ENCODE measurements at regions not wholly inside any gene's neighbourhood (a gene's known extent, or its start where the extent isn't known, plus 50 kb on each side); places are given as distances from the start of the nearest gene placed in this dataset.

DNA sequence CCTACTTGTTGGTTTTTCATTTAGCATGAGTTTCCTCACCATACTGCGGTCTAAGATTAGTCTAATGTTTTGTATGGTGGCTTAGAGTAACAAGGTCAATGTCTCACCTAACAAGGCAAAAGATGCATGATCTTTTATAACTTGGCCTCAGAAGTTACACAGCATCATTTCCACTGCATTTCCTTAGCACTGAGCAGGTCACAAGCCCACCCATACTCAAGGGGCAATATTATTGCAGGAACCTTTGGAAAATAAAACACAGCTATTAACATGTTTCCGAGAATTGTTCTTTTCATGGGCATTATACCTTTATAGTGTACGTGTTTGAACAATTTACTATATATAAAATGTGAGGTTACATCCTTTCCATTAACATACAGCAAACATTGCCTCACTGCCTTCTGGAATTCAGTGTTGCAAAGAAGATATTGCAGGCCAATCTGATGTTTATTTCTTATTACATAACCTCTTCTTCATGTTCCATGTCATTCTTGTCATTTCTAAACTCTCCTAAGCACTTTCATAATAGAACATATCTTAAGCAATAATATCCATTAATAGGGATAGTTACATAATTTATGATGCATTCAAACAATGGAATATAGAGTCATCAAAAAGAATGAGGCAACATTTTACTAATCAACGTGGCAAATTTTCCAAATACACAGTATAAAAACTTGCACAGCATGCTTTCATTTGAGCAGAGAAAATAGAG lies 153.8 kb downstream of the AREG start:
- no peaks in the 10 kb centered on the region for H3K36me3 ChIP-seq (ENCODE audit: insufficient read depth, low read length)
- H3K79me2 ChIP-seq (ENCODE audit: insufficient read depth, low read length): no peaks in the 10 kb centered on the region
- no peak overlapping the region for H3K4me2 ChIP-seq (ENCODE audit: low read length)
- no peak overlapping the region for H2AFZ ChIP-seq (ENCODE audit: low read depth, low read length)
- no peak for DNase-seq (ENCODE audit: low read depth)
- Mint-ChIP-seq H3K9me3 (ENCODE audit: unreplicated experiment) (peaks cover 11% of the 10 kb centered on the region), H3K4me1 (ENCODE audit: low read depth, unreplicated experiment) (no peaks in the 10 kb centered on the region), H3K4me3 (ENCODE audit: unreplicated experiment) (no peak overlapping the region), H3K27me3 (ENCODE audit: low read depth, unreplicated experiment) (no peaks in the 10 kb centered on the region), H3K27ac (ENCODE audit: unreplicated experiment) (no peak overlapping the region), H3K36me3 (ENCODE audit: low read depth, unreplicated experiment) (no peaks in the 10 kb centered on the region)
- H3K9ac ChIP-seq (ENCODE audit: low read length): no peak overlapping the region
- H4K20me1 ChIP-seq (ENCODE audit: insufficient read depth, low read length): no peaks in the 10 kb centered on the region
- H3K27ac ChIP-seq (ENCODE audit: low read depth, low read length): no peak overlapping the region
- H3K27me3 ChIP-seq (ENCODE audit: insufficient read depth, low read length): no peaks in the 10 kb centered on the region
- H3K4me1 ChIP-seq (ENCODE audit: insufficient read depth, low read length): no peaks in the 10 kb centered on the region
- peaks cover 6% of the 10 kb centered on the region for H3K9me3 ChIP-seq (ENCODE audit: insufficient read depth, low read depth, low read length)
- no peak for FAIRE-seq
- H3K4me3 ChIP-seq (ENCODE audit: insufficient read depth, low read depth, low read length): no peak overlapping the region
- no peak for TF ChIP-seq EZH2 (IDR thresholded peaks at IDR 0.05; ENCODE audit: insufficient read depth, low read length)
- TF ChIP-seq, protein P1, sequence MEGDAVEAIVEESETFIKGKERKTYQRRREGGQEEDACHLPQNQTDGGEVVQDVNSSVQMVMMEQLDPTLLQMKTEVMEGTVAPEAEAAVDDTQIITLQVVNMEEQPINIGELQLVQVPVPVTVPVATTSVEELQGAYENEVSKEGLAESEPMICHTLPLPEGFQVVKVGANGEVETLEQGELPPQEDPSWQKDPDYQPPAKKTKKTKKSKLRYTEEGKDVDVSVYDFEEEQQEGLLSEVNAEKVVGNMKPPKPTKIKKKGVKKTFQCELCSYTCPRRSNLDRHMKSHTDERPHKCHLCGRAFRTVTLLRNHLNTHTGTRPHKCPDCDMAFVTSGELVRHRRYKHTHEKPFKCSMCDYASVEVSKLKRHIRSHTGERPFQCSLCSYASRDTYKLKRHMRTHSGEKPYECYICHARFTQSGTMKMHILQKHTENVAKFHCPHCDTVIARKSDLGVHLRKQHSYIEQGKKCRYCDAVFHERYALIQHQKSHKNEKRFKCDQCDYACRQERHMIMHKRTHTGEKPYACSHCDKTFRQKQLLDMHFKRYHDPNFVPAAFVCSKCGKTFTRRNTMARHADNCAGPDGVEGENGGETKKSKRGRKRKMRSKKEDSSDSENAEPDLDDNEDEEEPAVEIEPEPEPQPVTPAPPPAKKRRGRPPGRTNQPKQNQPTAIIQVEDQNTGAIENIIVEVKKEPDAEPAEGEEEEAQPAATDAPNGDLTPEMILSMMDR (IDR thresholded peaks at IDR 0.05; ENCODE audit: insufficient read depth, low read depth, low read length): no peak

DNA sequence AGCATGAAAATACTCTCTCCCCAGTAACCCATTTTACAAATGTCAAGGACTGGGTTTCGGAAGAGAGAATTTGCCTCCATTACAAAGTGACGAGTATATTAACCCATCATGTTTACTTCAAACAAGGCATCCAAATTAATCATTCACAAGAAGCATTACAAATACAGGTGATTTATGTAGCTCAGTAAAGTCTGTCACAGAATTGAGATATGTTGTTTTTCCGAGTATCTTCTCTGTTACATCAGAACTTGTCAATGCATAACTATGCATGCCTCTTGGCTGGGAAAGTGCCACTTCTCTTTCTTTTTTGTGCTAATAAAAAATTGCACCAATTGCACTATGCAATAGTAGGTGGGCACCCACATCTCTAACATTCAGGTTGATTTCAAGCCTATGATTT lies 158.2 kb downstream of the AREG start:
- FAIRE-seq: no peak

More for the DNA sequence above, 158.2 kb downstream of the AREG start:
- Histone ChIP-seq H3K4me3 (ENCODE audit: insufficient read depth, low read depth, low read length) (no peak overlapping the region), H3K9ac (ENCODE audit: low read length) (no peak overlapping the region), H3K27ac (ENCODE audit: low read depth, low read length) (no peak overlapping the region), H3K27me3 (ENCODE audit: insufficient read depth, low read length) (no peaks in the 10 kb centered on the region), H4K20me1 (ENCODE audit: insufficient read depth, low read length) (no peaks in the 10 kb centered on the region), H3K36me3 (ENCODE audit: insufficient read depth, low read length) (no peaks in the 10 kb centered on the region), H3K9me3 (ENCODE audit: insufficient read depth, low read depth, low read length) (no peaks in the 10 kb centered on the region), H3K4me2 (ENCODE audit: low read length) (no peak overlapping the region), H3K4me1 (ENCODE audit: insufficient read depth, low read length) (no peaks in the 10 kb centered on the region), H2AFZ (ENCODE audit: low read depth, low read length) (no peak overlapping the region), H3K79me2 (ENCODE audit: insufficient read depth, low read length) (no peaks in the 10 kb centered on the region)
- no peaks in the 10 kb centered on the region for H3K36me3 Mint-ChIP-seq (ENCODE audit: low read depth, unreplicated experiment)
- peaks cover 2% of the 10 kb centered on the region for H3K9me3 Mint-ChIP-seq (ENCODE audit: unreplicated experiment)
- no peak overlapping the region for H3K27ac Mint-ChIP-seq (ENCODE audit: unreplicated experiment)
- TF ChIP-seq, protein P1 (IDR thresholded peaks at IDR 0.05; ENCODE audit: insufficient read depth, low read depth, low read length): no peak
- TF ChIP-seq EZH2 (IDR thresholded peaks at IDR 0.05; ENCODE audit: insufficient read depth, low read length): no peak
- DNase-seq (ENCODE audit: low read depth): no peak
- no peaks in the 10 kb centered on the region for H3K27me3 Mint-ChIP-seq (ENCODE audit: low read depth, unreplicated experiment)
- H3K4me1 Mint-ChIP-seq (ENCODE audit: low read depth, unreplicated experiment): no peaks in the 10 kb centered on the region
- no peak overlapping the region for H3K4me3 Mint-ChIP-seq (ENCODE audit: unreplicated experiment)
